NCI-H146 treated with DMSO at 0.1 percent for 48 hours (cell line): ENCODE measurements at regions not wholly inside any gene's neighbourhood (a gene's known extent, or its start where the extent isn't known, plus 50 kb on each side); places are given as distances from the start of the nearest gene placed in this dataset.
"Not testable (repeated sequence)": the region's sequence is repeated elsewhere in the genome, so short reads cannot be mapped to it uniquely, and the experiment has no call there.

ENCODE experiments used
- DNase-seq: peaks from one replicate; lab custom pipeline; 2025; ENCODE audit not compliant: unreplicated experiment; lab: John Stamatoyannopoulos, UW

DNA sequence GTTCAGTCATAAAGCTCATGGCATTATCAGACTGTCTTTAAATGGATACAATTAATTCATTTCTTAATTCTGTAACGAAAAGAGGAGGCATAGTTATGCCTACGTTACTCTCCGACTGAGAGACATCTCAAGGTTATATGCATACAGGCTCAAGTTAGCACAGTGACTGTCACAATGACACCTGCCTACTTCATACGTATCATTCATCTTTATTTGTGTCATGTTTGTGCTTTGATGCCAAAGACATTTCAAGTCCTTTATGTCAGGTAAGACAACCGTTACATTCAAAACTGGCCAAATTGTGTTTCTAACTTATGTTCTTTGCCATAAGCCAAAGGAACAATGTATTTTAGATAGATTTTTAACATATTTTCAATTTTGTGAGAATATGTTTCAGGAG, 328.8 kb upstream of the NRG3 start:
- DNase-seq: no peak

DNA sequence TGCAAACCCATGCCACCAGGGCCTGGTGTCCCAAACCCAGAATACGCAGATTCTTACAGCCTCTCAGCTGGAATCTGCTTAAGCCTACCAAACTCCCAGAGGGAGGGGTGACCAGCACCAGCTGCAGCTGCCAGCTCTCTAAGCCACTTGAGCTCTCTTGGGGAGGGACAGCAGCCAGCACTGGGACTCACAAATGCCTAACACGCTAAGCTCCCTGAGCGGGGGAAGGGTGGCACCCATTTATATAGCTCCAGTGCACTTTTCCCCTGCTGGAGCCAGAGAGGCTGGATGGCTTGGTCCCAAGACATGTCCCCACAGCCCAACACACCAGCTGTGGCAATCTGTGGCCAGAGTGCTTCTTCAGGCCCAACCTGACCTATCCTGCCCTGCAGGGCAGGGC, 326.8 kb upstream of the NRG3 start:
- DNase-seq: no peak

DNA sequence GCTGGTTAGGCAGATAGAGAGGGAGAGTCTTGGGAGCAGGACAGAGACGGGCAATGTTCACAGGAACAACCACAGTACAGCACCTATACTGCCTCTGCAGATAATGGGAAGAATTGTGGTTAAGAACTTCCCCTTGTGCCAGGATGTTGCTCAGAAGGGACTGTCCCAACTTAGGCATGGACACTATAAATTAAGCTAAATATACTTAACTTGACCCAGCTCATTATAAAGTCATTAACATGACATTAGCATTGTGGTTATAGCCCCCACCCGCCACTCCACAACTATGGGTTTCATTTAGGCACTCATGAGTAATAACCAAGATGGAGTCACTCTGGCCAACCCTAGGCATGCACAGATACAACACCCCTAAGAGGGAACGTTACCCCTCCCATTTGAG, 310.9 kb upstream of the NRG3 start:
- DNase-seq: no peak

DNA sequence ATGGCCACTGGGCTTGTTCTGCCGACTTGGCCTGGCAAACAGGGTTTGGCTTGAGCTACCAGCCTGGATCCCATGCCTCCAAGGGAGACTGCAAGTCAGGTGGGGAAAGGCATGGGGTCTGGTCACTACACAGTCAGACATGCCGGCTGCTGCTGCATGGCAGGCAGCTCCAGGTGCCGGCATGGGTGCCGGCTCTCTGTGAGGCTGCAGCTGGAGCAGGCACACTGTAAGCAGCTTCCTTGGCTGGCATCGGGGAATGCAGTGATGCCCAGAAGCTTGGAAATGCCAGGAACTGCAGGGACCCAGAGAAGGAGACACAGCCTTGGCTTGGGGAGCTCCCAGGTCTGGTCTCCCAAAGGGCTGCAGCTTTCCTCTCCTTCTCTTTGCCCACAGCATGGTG, 305.5 kb upstream of the NRG3 start:
- DNase-seq: no peak

DNA sequence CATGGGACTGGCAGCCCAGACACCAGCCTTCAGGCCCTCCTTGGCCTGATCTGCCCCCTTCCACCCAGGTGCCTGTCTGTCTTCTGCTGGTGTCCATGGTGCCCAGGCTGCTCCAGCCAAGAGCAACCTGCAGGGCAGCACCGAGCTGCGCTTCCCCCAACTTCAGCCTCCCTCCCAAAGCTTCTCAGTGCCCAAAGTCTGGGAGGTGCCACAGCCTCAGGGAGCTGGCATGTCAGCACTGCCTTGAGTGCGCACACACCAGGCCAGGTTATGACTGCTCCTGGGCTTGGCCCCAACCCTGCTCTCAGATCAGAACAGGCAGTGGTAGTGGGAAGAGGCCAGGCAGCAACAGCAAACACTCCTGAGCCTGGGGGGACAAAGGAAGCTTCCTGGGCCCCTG, 304.6 kb upstream of the NRG3 start:
- DNase-seq: no peak

DNA sequence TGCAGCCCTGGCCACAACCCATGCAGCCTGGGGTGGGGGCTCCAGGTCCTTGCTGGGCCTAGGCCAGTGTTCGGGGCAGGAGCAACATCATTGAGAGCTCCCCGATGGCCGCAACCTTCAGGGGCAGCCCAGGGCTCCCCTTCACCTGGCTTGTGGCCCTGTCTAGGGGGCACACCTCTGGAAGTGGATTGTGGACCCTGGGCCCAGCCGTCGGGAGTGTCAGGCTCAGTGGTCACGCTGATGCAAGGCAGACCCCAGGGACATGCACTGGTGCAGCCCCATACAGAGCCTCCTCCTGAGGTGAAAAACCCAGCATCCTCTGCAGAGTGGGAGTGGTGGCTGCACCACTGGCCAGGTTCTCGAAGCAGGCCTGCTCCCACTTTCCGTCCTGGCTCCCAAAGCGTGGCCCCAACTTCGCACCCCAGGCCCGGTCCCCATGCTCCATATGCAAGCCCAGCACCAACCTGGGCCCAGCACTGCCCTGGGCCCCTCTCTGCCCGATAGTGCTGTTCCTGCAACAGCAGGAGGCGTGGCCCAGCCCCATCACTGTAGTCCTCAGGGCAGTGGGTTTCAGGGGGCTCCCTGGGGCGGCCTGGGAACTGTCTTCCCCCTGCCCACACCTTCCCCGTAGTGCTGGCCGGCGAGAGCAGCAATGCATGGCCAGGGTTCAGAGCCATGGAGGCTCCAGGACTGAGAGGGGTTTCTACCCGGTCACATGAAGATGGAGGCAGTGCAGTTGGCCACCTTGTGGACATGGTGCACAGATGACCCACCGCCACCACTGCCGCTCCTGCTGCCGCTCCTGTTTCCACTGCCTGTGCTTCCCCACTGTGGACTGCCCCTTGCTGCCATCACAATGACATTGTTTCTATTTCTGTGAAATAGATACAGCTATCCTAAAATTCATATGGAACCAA, 303.9 kb upstream of the NRG3 start:
- no peak for DNase-seq

DNA sequence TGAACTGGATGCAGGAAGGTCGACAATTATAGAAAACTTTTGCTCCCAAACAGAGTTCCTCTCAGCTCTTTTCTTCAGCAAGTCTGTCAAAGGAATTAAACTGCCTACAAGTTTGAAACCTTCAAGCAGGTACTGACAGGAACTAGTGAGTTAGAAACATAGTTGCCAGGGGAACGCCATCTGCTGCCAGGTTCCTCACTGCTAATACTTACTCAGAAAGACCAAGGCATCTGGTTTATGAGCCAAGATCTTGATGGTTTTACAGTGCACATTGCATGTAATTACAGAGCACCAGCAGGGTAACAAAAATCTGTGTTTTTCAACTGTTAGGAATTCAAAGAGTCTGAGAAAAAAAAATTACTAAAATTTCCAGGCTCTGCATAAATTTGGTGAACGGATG, 300.0 kb upstream of the NRG3 start:
- no peak for DNase-seq

DNA sequence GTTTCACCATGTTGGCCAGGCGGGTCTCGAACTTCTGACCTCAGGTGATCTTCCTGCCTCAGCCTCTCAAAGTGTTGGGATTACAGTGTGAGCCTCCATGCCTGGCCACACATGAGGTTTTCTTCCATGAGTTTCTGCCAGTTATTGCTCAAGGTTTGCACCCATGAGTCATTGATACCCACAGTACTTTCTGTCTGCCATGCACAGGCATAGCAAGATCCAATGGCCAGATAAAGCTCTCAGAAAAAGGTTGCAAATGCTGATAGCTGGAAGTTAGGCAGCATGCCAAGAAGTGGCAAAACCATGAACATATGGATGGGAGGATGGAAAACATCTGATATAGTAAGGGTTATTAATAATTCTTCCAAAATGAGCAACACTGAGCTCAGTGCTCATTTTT, 298.7 kb upstream of the NRG3 start:
- DNase-seq: no peak

DNA sequence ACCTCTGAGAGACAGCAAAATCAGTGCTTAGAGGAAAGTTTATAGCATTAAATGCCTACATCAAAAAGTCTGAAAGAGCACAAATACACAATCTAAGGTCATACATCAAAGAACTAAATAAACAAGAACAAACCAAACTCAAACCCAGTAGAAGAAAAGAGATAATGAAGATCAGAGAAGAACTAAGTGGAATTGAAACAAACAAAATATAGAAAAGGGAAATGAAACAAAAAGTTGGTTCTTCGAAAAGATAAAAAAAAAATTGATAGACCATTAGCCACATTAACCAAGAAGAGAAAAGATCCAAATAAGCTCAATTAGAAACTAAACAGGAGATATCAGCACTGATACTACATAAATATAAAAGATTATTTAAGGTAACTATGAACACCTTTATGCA, 280.0 kb upstream of the NRG3 start:
- DNase-seq: no peak

DNA sequence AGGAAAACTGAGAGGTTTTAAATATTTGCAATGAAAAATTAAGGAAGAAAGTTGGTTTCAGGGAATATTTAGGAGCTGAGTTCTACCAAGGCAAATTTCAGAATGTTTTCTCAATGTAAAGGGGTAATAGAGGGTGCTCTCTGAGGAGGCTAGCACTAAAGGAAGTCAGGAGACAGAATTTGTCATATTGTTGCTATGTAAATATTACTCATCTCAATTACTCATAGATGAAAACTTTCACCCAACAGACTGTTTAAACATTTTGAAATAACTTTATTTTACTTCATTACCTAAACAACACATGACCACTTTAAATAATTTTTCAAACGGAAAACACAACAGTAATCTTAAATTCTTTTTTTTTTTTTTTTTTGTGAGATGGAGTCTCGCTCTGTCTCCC, 274.8 kb upstream of the NRG3 start:
- DNase-seq: no peak

DNA sequence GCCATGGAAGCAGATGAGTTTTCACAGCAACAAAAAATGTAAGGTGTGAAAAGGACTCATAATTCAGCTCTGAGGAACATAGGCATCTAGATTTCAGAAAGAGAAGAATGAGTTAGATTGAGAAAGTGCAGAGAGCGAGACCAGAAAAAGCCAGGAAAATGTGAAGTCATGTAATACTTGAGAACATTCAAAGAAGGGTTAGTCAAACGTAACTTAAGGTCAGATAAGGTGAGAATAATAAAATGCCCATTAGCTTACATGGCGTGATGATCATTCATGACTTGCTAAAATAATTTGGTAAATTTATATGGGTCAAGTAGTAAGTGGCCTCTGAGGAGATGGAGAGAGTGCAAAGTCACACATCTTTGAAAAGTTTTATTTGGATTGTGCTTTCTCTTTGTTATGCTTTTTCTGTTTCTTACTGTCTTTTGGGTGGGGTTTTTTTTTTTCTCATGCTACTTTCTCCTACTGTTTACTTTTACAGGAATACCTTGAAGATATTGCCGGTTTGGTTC, 271.8 kb upstream of the NRG3 start:
- no peak for DNase-seq

DNA sequence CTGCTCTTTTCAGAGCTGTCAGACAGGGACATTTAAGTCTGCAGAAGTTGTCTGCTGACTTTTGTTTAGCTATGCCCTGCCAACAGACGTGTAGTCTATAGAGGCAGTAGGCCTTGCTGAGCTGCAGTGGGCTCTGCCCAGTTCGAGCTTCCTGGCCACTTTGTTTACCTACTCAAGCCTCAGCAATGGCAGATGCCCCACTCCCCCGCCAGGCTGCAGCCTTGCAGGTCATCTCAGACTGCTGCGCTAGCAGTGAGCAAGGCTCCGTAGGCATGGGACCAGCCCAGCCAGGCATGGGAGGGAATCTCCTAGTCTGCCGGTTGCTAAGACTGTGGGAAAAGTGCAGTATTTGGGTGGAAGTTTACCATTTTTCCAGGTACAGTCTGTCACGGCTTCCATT, 230.5 kb upstream of the NRG3 start:
- DNase-seq: not testable (repeated sequence)

DNA sequence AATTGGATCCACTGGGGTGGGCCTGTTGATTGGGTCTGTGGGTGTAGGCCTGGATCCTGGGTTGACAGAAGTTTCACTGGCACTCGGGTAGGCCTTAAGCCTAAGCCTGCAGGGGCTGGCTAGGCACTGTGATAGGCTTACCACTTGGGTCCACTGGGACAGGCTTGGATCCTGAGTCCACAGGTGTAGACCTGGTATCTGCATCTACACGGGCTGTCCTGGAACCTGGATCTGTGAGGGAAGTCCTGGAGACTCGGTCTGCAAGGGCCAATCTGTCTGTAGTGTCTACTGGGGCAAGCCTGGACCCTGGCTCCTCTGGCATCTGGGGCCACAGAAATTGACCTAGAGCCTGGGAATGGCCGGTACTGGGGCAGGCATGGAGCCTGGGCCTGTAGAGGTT, 219.0 kb upstream of the NRG3 start:
- no peak for DNase-seq

DNA sequence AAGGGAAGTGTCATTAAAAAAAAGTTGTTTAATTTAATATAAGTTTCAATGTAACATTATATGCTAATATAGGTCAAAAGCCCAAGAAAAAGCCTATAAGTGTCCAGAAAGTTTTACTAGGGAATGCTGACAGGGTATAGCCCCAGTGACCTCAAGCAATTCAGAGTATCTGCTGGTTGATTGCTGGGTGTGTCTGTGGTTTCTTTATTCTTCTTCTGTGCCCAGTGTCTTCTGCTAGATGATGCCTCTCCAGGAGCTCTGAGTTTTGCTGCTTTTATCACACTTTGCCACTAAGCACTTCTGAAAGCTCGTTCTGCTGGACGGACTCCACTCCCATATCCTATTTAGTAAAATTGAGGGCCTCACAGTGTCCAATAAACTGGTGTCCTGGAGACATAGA, 212.2 kb upstream of the NRG3 start:
- no peak for DNase-seq

DNA sequence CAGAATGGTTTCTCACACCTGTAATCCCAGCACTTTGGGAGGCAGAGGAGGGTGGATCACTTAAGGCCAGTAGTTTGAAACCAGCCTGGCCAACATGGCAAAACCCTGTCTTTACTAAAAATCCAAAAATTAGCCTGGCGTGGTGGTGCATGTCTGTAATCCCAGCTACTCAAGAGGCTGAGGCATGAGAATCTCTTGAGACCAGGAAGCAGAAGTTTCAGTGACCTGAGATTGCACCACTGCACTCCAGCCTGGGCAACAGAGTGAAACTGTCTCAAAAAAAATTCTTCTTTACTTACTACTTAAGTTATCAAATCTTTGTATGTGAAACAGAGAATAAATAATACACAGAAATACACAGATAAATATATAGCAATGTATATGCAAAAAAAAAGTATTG, 210.2 kb upstream of the NRG3 start:
- not testable (repeated sequence) for DNase-seq

DNA sequence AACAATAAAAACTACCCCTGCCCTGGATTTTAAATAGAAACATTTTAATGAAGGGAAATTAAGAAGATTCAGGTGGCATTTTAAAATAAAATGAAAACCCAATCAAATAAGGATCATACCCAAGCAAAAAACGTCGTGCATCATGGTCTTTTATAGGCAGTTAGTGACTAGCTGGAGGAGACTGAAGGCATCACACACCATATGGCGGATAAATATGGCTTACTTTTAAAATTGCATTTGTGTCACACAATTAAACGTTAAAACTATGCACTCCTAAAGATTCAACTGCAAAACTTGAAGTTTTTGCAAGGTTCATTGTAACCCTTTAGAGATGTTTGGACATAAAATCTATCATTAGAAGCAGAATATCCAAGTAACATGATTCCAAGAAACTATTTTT, 200.1 kb upstream of the NRG3 start:
- DNase-seq: no peak

DNA sequence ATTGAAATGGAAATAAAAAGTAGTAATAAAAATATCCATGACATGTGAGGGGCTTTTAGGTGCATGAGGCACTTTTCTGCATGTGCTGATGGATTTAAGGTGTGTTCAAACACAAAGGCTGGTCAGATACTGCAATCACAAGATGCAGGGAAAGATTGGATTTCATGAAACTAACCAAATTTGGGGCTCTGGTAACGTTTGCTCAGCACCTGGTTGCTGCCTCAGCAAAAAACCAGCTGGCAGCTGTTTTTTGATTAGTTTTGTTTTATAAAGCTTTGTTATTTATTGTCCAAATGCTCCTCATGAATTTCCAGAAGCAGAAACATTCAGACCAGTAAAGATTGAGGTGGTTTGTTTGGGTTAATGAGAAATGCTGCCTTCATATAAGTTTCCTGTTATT, 195.7 kb upstream of the NRG3 start:
- DNase-seq: no peak

DNA sequence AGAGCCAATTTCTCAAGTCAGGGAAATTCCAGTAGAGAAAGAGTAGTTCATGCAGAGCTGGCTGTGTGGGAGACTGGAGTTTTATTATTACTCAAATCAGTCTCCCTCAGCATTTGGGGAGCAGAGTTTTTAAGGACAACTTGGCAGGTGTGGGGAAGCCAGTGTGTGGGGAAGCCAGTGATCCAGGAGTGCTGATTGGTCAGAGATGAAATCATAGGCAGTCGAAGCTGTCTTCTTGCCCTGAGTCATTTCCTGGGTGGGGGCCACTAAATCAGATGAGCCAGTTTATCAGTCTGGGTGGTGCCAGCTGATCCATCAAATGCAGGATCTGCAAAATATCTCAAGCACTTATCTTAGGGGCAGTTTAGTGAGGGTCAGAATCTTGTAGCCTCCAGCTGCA, 194.6 kb upstream of the NRG3 start:
- DNase-seq: no peak

DNA sequence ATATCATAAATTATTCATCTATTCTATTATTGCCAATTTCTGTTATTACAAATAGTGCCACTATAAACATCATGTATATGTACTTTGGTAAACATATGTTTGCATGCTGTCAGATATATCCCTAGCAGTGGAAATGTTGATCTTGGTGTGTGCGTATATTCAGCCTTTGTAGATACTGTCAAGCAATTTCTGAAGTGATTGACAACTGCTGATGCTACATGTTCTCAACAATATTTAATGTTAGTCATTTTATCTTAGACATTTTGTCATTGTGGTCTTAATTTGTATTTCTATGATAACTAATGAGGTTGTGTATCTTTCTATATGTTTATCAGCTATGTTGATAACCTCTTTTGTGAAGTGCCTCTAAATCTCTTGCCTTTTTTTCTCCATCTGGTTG, 186.5 kb upstream of the NRG3 start:
- DNase-seq: no peak

DNA sequence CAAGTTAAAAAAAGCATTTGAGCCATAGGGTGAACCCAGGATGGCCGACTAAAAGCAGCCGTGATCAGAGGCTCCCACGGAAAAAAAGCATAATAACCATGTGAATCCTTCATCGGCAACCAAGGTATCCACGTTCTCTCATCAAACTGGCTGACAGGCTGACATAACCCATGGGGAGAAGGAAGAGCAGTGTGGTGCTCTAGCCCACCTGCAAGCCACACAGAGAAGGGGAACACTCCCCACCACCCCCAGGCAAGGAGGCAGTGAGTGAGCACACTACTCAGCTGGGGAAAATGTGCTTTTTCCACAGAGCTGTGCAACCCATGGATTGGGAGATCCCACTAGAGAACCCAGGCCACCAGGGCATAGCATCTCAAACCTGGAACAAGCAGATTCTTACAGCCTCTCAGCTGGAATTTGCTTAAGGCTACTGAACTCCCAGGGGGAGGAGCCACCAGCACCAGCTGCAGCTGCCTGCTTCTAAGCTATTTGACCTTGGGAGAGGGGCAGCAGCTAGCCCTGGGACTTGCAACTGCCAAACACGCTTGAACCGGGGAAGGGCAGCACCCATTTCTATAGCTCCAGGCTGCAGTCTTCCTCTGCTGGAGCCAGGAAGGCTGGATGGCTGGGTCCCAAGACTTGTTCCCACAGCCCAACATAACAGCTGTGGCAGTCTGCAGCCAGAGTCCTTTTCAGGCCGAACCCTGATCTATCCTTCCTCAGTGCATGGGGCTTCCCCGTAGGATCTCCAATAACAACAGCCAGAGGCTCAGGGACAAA, 178.2 kb upstream of the NRG3 start:
- DNase-seq: no peak

DNA sequence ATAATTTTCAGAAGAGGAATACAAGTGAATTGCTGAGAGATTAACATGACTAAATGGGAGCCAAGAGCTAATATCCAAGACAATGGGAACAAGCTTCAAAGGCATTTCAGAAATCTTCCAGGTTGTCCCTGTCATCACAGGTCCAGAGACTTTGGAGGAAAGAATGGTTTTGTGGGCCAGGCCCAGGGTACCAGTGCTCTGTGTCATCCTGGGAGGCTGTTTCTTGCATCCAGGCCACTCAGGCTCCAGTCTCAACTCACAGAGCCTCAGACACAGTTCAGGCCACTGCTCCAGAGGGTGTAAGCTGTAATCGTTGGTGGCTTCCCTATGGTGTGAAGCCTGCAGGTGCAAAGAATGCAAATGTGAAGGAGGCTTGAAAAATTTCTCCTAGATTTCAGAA, 170.4 kb upstream of the NRG3 start:
- no peak for DNase-seq

DNA sequence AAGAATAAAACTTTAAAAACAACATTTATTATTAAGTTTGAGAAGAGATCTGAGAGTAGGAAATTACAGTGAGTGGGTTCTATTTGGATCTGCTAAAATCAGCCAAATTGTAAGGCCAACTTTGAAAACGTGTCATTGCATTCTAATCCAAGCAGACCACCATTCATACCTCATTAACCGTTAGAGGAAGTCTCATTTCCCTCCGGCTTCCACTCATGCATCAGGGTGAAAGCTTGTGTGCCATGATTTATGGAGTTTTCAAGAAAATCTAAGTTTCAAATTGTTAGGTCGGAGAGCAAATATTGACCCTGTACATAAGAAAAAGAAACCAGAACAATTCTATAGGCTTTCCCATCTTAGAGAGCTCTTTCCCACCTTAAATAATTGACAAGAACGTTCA, 166.6 kb upstream of the NRG3 start:
- DNase-seq: no peak
